Mesodermal cell (in vitro differentiated cells): ENCODE measurements at regions not wholly inside any gene's neighbourhood (a gene's known extent, or its start where the extent isn't known, plus 50 kb on each side); places are given as distances from the start of the nearest gene placed in this dataset.
A peak's percentile ranks its signal among the peaks of the same experiment; 100 is the strongest.

Source experiments
- H3K27ac ChIP-seq: 2 replicates; pipeline ENCODE4 v1.7.0; 2013; ENCODE audit warnings: mild to moderate bottlenecking, low read depth, low read length, moderate library complexity; ENCODE audit not compliant: severe bottlenecking
- H3K36me3 ChIP-seq: 2 replicates; pipeline ENCODE4 v1.7.1; 2013; ENCODE audit warnings: mild to moderate bottlenecking, low read length, moderate library complexity; ENCODE audit not compliant: control insufficient read depth, insufficient read depth
- H3K4me1 ChIP-seq: one replicate; pipeline ENCODE4 v1.7.1; 2013; ENCODE audit warnings: mild to moderate bottlenecking, low read length; ENCODE audit not compliant: insufficient read depth, control insufficient read depth, poor library complexity, severe bottlenecking
- H3K4me3 ChIP-seq: 2 replicates; pipeline ENCODE4 v1.7.0; 2013; ENCODE audit warnings: low read length, control low read depth, mild to moderate bottlenecking; ENCODE audit not compliant: insufficient read depth, poor library complexity, severe bottlenecking; ENCODE audit errors: extremely low read depth
- H3K9me3 ChIP-seq: 2 replicates; pipeline ENCODE4 v1.7.1; 2013; ENCODE audit warnings: mild to moderate bottlenecking, low read length, moderate library complexity; ENCODE audit not compliant: control insufficient read depth
- WGBS, 2 experiments: methylation state at CpG; one replicate each; pipeline ENCODE4 v1.1.5; 2013; ENCODE audit warnings: missing lambda C conversion rate in 2 of 2; ENCODE audit not compliant: insufficient coverage in 2 of 2; 5-methylcytosine and 5-hydroxymethylcytosine counted together

GRCh38 chr6:138692058-138692977 lies 81.3 kb upstream of the CCDC28A start:
- H3K27ac ChIP-seq = peak overlapping the region; percentile 45
- WGBS, 2 experiments = 0% methylated on average over 83 to 94 of the region's 103 CpGs

GRCh38 chr6:138692978-138693909 lies 80.3 kb upstream of the CCDC28A start:
- no peaks in the 10 kb centered on the region for H3K36me3 ChIP-seq
- H3K4me3 ChIP-seq = peak overlapping the region; percentile 56
- peak overlapping the region; percentile 45 for H3K27ac ChIP-seq
- 0% methylated on average over 29 to 65 of the region's 92 CpGs for WGBS, 2 experiments
- no peaks in the 10 kb centered on the region for H3K9me3 ChIP-seq
- H3K4me1 ChIP-seq = no peaks in the 10 kb centered on the region

More at GRCh38 chr6:138692058-138692977, 81.3 kb upstream of the CCDC28A start:
- Histone ChIP-seq H3K4me3 (peak overlapping the region; percentile 56), H3K9me3 (no peaks in the 10 kb centered on the region), H3K4me1 (no peaks in the 10 kb centered on the region), H3K36me3 (no peaks in the 10 kb centered on the region)

GRCh38 chr6:138695193-138695592 lies 78.4 kb upstream of the CCDC28A start:
- no peaks in the 10 kb centered on the region for H3K4me1 ChIP-seq
- H3K36me3 ChIP-seq = no peaks in the 10 kb centered on the region
- no peaks in the 10 kb centered on the region for H3K9me3 ChIP-seq
- H3K27ac ChIP-seq = no peak overlapping the region
- WGBS, 2 experiments = 60 to 81% methylated on average over 1 to 3 of the region's 4 CpGs
- no peak overlapping the region for H3K4me3 ChIP-seq

GRCh38 chr6:138714493-138714892 lies 59.1 kb upstream of the CCDC28A start:
- H3K4me3 ChIP-seq = no peak overlapping the region
- peaks cover 7% of the 10 kb centered on the region for H3K9me3 ChIP-seq
- H3K36me3 ChIP-seq = no peaks in the 10 kb centered on the region
- H3K27ac ChIP-seq = no peak overlapping the region
- peaks cover 3% of the 10 kb centered on the region for H3K4me1 ChIP-seq

GRCh38 chr6:138716013-138716412 lies 57.6 kb upstream of the CCDC28A start:
- peaks cover 3% of the 10 kb centered on the region for H3K4me1 ChIP-seq
- H3K9me3 ChIP-seq = peaks cover 7% of the 10 kb centered on the region
- H3K27ac ChIP-seq = no peak overlapping the region
- H3K4me3 ChIP-seq = no peak overlapping the region
- WGBS, 2 experiments = no CpG with 5 or more reads among the region's 1 CpG
- no peaks in the 10 kb centered on the region for H3K36me3 ChIP-seq

GRCh38 chr6:138716971-138717665 lies 56.5 kb upstream of the CCDC28A start:
- Histone ChIP-seq H3K4me1 (peaks cover 3% of the 10 kb centered on the region), H3K9me3 (peaks cover 7% of the 10 kb centered on the region), H3K27ac (no peak overlapping the region), H3K36me3 (no peaks in the 10 kb centered on the region), H3K4me3 (no peak overlapping the region)
- 86 to 100% methylated on average over 2 to 4 of the region's 4 CpGs for WGBS, 2 experiments

GRCh38 chr6:138719011-138719635 lies 54.4 kb upstream of the CCDC28A start:
- no peak overlapping the region for H3K27ac ChIP-seq
- peaks cover 7% of the 10 kb centered on the region for H3K9me3 ChIP-seq
- WGBS, 2 experiments = 93 to 100% methylated on average over 1 of the region's 3 CpGs
- peaks cover 20% of the 10 kb centered on the region for H3K4me1 ChIP-seq
- no peaks in the 10 kb centered on the region for H3K36me3 ChIP-seq
- H3K4me3 ChIP-seq = no peak overlapping the region

- peaks cover 7% of the 10 kb centered on the region for H3K9me3 ChIP-seq
- peaks cover 24% of the 10 kb centered on the region for H3K4me1 ChIP-seq
- WGBS, 2 experiments = 88% methylated on average over 1 of the region's 1 CpG; no CpG with 5 or more reads in 1 of the 2 experiments
- H3K4me3 ChIP-seq = no peak overlapping the region
- no peaks in the 10 kb centered on the region for H3K36me3 ChIP-seq
- no peak overlapping the region for H3K27ac ChIP-seq
Observed at GRCh38 chr6:138719744-138720143, 53.8 kb upstream of the CCDC28A start.

GRCh38 chr6:138722425-138723371 lies 50.9 kb upstream of the CCDC28A start:
- WGBS, 2 experiments = 83 to 100% methylated on average over 1 to 3 of the region's 4 CpGs
- no peaks in the 10 kb centered on the region for H3K36me3 ChIP-seq
- H3K4me1 ChIP-seq = peaks cover 24% of the 10 kb centered on the region
- no peak overlapping the region for H3K4me3 ChIP-seq
- H3K27ac ChIP-seq = peak overlapping the region; percentile 87
- no peaks in the 10 kb centered on the region for H3K9me3 ChIP-seq
